ENCODE measurements at regions not wholly inside any gene's neighbourhood (a gene's known extent, or its start where the extent isn't known, plus 50 kb on each side); places are given as distances from the start of the nearest gene placed in this dataset. TPM values are rescaled to one million over a fixed set of nuclear protein-coding genes. Genes with fewer than 3 reads are reported as not detected.

DNA sequence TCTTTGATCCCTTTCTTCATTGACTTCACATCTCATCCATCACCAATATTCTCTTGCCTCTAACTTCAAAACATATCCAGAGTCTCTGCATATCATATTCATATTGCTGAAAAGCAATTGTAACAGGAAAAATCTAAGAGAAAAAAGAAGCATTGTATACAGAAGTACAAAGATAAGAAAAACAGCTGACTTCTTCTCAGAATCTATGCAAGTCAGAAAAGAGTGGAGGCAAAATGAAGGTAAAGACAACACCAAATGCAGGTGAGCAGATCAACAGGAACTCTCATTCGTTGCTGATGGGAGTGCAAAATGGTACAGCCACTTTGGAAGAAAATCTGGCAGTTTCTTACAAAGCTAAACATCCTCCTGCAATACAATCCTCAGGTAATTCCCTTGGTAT lies 155.6 kb downstream of the PHF2 start:
- H3K27me3 ChIP-seq (ENCODE audit: insufficient read depth, poor library complexity, severe bottlenecking): no peaks in the 10 kb centered on the region
- H3K27ac ChIP-seq (replicated peaks): no peak overlapping the region
- DNase-seq (ENCODE audit: low read depth in 1 of 2, low spot score in 1 of 2): no peak
- H3K4me3 ChIP-seq (replicated peaks; ENCODE audit: insufficient read depth, low read length): no peak overlapping the region
- no peak for TF ChIP-seq GABPA (IDR thresholded peaks at IDR 0.05; ENCODE audit: low read depth)
- TF ChIP-seq, protein P1, sequence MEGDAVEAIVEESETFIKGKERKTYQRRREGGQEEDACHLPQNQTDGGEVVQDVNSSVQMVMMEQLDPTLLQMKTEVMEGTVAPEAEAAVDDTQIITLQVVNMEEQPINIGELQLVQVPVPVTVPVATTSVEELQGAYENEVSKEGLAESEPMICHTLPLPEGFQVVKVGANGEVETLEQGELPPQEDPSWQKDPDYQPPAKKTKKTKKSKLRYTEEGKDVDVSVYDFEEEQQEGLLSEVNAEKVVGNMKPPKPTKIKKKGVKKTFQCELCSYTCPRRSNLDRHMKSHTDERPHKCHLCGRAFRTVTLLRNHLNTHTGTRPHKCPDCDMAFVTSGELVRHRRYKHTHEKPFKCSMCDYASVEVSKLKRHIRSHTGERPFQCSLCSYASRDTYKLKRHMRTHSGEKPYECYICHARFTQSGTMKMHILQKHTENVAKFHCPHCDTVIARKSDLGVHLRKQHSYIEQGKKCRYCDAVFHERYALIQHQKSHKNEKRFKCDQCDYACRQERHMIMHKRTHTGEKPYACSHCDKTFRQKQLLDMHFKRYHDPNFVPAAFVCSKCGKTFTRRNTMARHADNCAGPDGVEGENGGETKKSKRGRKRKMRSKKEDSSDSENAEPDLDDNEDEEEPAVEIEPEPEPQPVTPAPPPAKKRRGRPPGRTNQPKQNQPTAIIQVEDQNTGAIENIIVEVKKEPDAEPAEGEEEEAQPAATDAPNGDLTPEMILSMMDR (IDR thresholded peaks at IDR 0.05; ENCODE audit: insufficient read depth, low read length): no peak
- no peak for TF ChIP-seq SPI1 (IDR thresholded peaks at IDR 0.05; ENCODE audit: borderline replicate concordance, low read depth)
- TF ChIP-seq, protein P2, sequence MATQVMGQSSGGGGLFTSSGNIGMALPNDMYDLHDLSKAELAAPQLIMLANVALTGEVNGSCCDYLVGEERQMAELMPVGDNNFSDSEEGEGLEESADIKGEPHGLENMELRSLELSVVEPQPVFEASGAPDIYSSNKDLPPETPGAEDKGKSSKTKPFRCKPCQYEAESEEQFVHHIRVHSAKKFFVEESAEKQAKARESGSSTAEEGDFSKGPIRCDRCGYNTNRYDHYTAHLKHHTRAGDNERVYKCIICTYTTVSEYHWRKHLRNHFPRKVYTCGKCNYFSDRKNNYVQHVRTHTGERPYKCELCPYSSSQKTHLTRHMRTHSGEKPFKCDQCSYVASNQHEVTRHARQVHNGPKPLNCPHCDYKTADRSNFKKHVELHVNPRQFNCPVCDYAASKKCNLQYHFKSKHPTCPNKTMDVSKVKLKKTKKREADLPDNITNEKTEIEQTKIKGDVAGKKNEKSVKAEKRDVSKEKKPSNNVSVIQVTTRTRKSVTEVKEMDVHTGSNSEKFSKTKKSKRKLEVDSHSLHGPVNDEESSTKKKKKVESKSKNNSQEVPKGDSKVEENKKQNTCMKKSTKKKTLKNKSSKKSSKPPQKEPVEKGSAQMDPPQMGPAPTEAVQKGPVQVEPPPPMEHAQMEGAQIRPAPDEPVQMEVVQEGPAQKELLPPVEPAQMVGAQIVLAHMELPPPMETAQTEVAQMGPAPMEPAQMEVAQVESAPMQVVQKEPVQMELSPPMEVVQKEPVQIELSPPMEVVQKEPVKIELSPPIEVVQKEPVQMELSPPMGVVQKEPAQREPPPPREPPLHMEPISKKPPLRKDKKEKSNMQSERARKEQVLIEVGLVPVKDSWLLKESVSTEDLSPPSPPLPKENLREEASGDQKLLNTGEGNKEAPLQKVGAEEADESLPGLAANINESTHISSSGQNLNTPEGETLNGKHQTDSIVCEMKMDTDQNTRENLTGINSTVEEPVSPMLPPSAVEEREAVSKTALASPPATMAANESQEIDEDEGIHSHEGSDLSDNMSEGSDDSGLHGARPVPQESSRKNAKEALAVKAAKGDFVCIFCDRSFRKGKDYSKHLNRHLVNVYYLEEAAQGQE (IDR thresholded peaks at IDR 0.05; ENCODE audit: insufficient replicate concordance, low read depth): no peak
- TF ChIP-seq POLR2AphosphoS5 (IDR thresholded peaks at IDR 0.05; ENCODE audit: low read depth): no peak

DNA sequence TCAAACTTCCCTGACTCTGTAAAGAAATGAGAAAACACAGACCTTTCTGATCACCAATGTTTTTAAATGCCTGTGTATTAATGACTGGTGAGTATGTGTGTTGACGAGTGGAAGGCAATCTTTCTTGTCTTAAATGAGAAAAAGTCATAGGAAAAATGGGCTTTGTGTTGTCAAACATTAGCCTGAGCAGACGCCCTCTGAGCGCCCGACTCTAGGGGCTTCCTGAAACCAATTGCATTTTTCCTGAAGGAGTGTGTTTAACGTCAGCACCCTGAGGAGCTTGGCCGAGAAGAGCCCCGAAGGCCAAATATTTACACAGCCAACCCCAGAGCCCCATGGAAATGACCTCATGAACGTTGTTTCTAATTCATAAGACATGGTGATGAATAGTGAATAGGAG lies 154.3 kb downstream of the PHF2 start:
- H3K27me3 ChIP-seq (ENCODE audit: insufficient read depth, poor library complexity, severe bottlenecking): no peaks in the 10 kb centered on the region
- DNase-seq (ENCODE audit: low read depth in 1 of 2, low spot score in 1 of 2): no peak

DNA sequence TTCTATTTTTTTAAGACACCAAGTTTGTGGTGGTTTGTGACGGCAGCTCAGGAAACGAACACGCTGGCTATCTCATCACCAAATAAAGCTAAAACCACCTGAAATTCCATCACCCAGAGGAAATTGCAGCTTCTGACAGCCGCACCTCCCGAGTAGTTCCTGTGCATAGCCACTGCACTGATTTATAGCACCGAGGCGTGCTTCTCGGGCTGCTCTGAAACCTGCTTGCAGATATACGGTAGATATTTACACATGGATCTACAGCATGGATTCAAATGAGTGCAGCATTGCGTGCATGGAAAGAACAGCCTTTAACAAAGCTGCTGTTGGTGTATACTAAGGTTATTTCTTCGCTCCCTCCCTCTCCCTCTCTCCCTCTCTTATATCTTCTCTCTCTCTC lies 153.8 kb downstream of the PHF2 start:
- DNase-seq (ENCODE audit: low read depth in 1 of 2, low spot score in 1 of 2): no peak
- no peak overlapping the region for H3K4me3 ChIP-seq (replicated peaks; ENCODE audit: insufficient read depth, low read length)
- TF ChIP-seq, protein P2 (IDR thresholded peaks at IDR 0.05; ENCODE audit: insufficient replicate concordance, low read depth): no peak
- TF ChIP-seq POLR2AphosphoS5 (IDR thresholded peaks at IDR 0.05; ENCODE audit: low read depth) (no peak), GABPA (IDR thresholded peaks at IDR 0.05; ENCODE audit: low read depth) (no peak), SPI1 (IDR thresholded peaks at IDR 0.05; ENCODE audit: borderline replicate concordance, low read depth) (no peak)
- TF ChIP-seq, protein P1 (IDR thresholded peaks at IDR 0.05; ENCODE audit: insufficient read depth, low read length): no peak
- H3K27me3 ChIP-seq (ENCODE audit: insufficient read depth, poor library complexity, severe bottlenecking): no peaks in the 10 kb centered on the region
- H3K27ac ChIP-seq (replicated peaks): no peak overlapping the region

More for the DNA sequence above, 154.3 kb downstream of the PHF2 start:
- Histone ChIP-seq H3K27ac (replicated peaks) (no peak overlapping the region), H3K4me3 (replicated peaks; ENCODE audit: insufficient read depth, low read length) (no peak overlapping the region)
- TF ChIP-seq SPI1 (IDR thresholded peaks at IDR 0.05; ENCODE audit: borderline replicate concordance, low read depth): no peak

Small RNA genes lying in the stretch of these regions (microRNA-seq; reads per million reads assigned to microRNA genes)
- gene MIR4291: not detected

All from HL-60 (cell line).